Keratinocyte (primary cell): ENCODE measurements at regions not wholly inside any gene's neighbourhood (a gene's known extent, or its start where the extent isn't known, plus 50 kb on each side); places are given as distances from the start of the nearest gene placed in this dataset.

ENCODE experiments used
- DNase-seq: peaks from one replicate; pipeline ENCODE4 v3.0.0-alpha.2; 2011; ENCODE audit warnings: low read depth, missing footprints, low spot score
- FAIRE-seq: peaks from 2 replicates; lab custom pipeline; 2011; peaks lifted over from hg19 to GRCh38; lab: Jason Lieb, UNC
- H2AFZ ChIP-seq: 2 replicates; pipeline ENCODE4 v1.6.0; 2012; ENCODE audit warnings: low read length, control low read depth, inconsistent platforms; ENCODE audit not compliant: control insufficient read depth
- H3K27ac ChIP-seq: 2 replicates; pipeline ENCODE4 v1.5.1; 2011; ENCODE audit warnings: low read length; ENCODE audit not compliant: control insufficient read depth, insufficient read depth
- H3K27me3 ChIP-seq: 3 replicates; pipeline ENCODE4 v1.6.0; 2011; ENCODE audit warnings: low read length; ENCODE audit not compliant: control insufficient read depth, insufficient read depth; ENCODE audit errors: extremely low read depth
- H3K36me3 ChIP-seq, 2 experiments: 2 replicates in 1 of 2; 3 replicates in 1 of 2; pipeline ENCODE4 v1.5.1; 2011; ENCODE audit warnings: low read length in 2 of 2, mild to moderate bottlenecking in 1 of 2; ENCODE audit not compliant: control insufficient read depth in 2 of 2, insufficient read depth in 2 of 2; ENCODE audit errors: extremely low read depth in 1 of 2
- H3K4me1 ChIP-seq: 3 replicates; pipeline ENCODE4 v1.5.1; 2011; ENCODE audit warnings: low read length; ENCODE audit not compliant: control insufficient read depth, insufficient read depth; ENCODE audit errors: extremely low read depth
- H3K4me2 ChIP-seq: 3 replicates; pipeline ENCODE4 v1.6.0; 2011; ENCODE audit warnings: low read depth, low read length; ENCODE audit not compliant: control insufficient read depth, insufficient read depth; ENCODE audit errors: extremely low read depth
- H3K4me3 ChIP-seq, 3 experiments: fragments of 200-600 bp in 1 of 3; sonication (generic) in 1 of 3; 2 replicates in 2 of 3; 3 replicates in 1 of 3; pipeline ENCODE4 v1.5.1; 2011 to 2016; ENCODE audit warnings: low read length in 3 of 3, mild to moderate bottlenecking in 3 of 3, control low read depth in 2 of 3, inconsistent platforms in 1 of 3, low read depth in 1 of 3, mixed read lengths in 1 of 3, mixed run types in 1 of 3, moderate library complexity in 1 of 3; ENCODE audit not compliant: control insufficient read depth in 2 of 3, insufficient read depth in 2 of 3; ENCODE audit errors: extremely low read depth in 1 of 3
- H3K79me2 ChIP-seq: 2 replicates; pipeline ENCODE4 v1.6.0; 2012; ENCODE audit warnings: low read length; ENCODE audit not compliant: control insufficient read depth, insufficient read depth
- H3K9ac ChIP-seq: 3 replicates; pipeline ENCODE4 v1.6.0; 2011; ENCODE audit warnings: low read length; ENCODE audit not compliant: control insufficient read depth, insufficient read depth; ENCODE audit errors: extremely low read depth
- H3K9me1 ChIP-seq: 3 replicates; pipeline ENCODE4 v1.6.0; 2011; ENCODE audit warnings: low read length; ENCODE audit not compliant: control insufficient read depth, insufficient read depth; ENCODE audit errors: extremely low read depth
- H3K9me3 ChIP-seq: 2 replicates; pipeline ENCODE4 v1.5.1; 2012; ENCODE audit warnings: low read depth, low read length; ENCODE audit not compliant: control insufficient read depth
- H4K20me1 ChIP-seq: 3 replicates; pipeline ENCODE4 v1.6.0; 2011; ENCODE audit warnings: low read length; ENCODE audit not compliant: control insufficient read depth, insufficient read depth; ENCODE audit errors: extremely low read depth
- EZH2 ChIP-seq: IDR thresholded peaks from one replicate; pipeline ENCODE4 v1.6.1; 2012; ENCODE audit warnings: inconsistent platforms, mild to moderate bottlenecking, low read length, moderate library complexity
- dilution Hi-C: fragments of 300-500 bp; cut with MboI; formaldehyde crosslinking; loops from one replicate; pipeline ENCODE4 v1.7.0; 2020; ENCODE audit warnings: low sequenced_read_pairs; ENCODE audit not compliant: extremely low pct_ligation_motif_present
- TF ChIP-seq, protein P1 (sequence below), 3 experiments: IDR thresholded peaks in 1 of 3; conservative IDR thresholded peaks in 1 of 3; optimal IDR thresholded peaks in 1 of 3; 2 replicates in 2 of 3; 3 replicates in 1 of 3; pipeline versions ENCODE3 to v1.5.1; 2011; ENCODE audit warnings: low read length in 3 of 3, mild to moderate bottlenecking in 3 of 3, moderate library complexity in 2 of 3, control low read depth in 1 of 3, inconsistent platforms in 1 of 3; ENCODE audit not compliant: insufficient read depth in 2 of 3; ENCODE audit errors: extremely low read depth in 1 of 3

DNA sequence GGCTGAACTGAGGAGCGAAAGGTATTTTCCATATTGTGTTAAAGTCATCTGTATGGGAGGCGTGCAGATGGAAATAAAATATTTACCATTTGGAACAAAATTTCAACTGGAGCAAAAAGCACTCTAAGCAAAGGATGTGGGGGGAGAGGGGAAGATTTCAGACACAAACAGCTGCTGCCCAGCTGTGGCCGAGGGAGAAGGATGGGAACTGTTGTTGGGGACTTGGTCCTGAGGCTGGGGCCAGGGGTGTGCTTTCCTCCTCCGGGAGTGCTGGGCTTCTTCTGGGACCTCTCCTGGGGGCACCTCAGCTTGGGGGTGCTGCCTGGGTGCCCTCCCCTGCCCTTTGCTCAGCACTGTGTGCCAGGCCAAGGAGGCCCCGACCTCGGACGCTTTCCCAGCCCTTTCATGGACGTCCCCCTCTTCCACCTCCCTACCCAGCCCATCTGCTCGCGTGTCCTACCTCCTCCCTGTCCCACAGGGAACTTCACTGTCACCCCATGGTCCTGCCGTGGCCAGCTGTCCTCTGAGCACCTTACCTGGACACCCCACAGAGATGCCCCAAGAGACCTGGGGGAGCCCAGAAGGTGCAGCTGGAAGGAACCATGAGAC is 101.9 kb upstream of the COL5A1 start:
- Histone ChIP-seq H3K9me3 (no peaks in the 10 kb centered on the region), H3K79me2 (no peaks in the 10 kb centered on the region), H4K20me1 (no peaks in the 10 kb centered on the region), H3K27ac (no peak overlapping the region), H3K9me1 (no peaks in the 10 kb centered on the region), H3K4me2 (no peak overlapping the region), H3K36me3 (no peaks in the 10 kb centered on the region), H3K9ac (no peak overlapping the region), H3K4me3 (no peak overlapping the region), H3K4me1 (no peaks in the 10 kb centered on the region), H2AFZ (no peak overlapping the region), H3K27me3 (peaks cover 32% of the 10 kb centered on the region)
- dilution Hi-C loops: no loop called here
- TF ChIP-seq, protein P1, sequence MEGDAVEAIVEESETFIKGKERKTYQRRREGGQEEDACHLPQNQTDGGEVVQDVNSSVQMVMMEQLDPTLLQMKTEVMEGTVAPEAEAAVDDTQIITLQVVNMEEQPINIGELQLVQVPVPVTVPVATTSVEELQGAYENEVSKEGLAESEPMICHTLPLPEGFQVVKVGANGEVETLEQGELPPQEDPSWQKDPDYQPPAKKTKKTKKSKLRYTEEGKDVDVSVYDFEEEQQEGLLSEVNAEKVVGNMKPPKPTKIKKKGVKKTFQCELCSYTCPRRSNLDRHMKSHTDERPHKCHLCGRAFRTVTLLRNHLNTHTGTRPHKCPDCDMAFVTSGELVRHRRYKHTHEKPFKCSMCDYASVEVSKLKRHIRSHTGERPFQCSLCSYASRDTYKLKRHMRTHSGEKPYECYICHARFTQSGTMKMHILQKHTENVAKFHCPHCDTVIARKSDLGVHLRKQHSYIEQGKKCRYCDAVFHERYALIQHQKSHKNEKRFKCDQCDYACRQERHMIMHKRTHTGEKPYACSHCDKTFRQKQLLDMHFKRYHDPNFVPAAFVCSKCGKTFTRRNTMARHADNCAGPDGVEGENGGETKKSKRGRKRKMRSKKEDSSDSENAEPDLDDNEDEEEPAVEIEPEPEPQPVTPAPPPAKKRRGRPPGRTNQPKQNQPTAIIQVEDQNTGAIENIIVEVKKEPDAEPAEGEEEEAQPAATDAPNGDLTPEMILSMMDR (optimal IDR thresholded peaks at IDR 0.05 in 1 of 3, IDR thresholded peaks at IDR 0.05 in 1 of 3, conservative IDR thresholded peaks at IDR 0.05 in 1 of 3; ENCODE audit: extremely low read depth in 1 of 3, insufficient read depth in 2 of 3, low read length in 3 of 3): no peak
- no peak for TF ChIP-seq EZH2
- DNase-seq: no peak
- no peak for FAIRE-seq

DNA sequence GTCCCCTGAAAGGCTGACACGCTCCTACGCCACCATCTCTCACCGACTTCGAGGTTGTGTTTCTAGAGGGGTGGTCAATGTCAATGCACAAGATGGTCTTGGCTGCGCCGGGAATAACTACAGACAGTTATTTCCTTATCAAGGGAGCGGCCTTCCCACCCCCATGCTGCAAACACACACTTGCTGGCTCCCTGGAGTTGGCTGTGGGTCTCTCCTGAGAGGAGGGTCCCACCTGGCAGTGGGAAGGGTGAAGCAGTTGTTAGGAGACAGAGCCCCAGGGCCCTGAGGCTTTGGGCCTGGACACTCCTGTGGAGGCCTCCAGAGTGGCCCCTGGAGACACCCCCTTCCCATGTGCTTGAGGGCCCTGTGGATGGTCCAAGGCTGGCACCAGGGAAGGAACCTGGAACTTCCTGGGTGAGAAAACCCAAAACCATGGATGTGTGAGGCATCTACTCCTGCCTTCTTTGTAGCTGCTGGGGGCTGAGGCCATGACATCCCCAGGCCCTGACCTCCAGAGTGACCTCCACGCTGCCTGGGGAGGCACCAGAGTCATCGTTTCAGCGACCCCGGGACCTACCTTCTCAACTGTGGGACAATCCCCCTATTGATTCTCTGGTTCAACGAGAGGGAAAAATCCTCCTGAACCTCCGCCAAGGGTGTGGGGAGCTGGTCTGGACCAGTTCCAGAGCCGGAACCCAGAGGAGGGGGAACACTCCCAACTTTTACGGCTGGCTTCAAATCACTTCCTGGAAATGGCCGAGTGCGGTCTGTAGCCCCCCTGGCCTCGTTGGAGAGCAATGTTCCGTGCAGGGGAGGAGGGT is 101.1 kb upstream of the COL5A1 start:
- DNase-seq (no peak), FAIRE-seq (no peak)
- Histone ChIP-seq H3K27ac (no peak overlapping the region), H3K9me3 (no peaks in the 10 kb centered on the region), H3K36me3 (no peaks in the 10 kb centered on the region), H3K9me1 (no peaks in the 10 kb centered on the region), H3K4me3 (no peak overlapping the region), H3K4me1 (no peaks in the 10 kb centered on the region), H3K4me2 (no peak overlapping the region), H4K20me1 (no peaks in the 10 kb centered on the region), H3K79me2 (no peaks in the 10 kb centered on the region), H3K9ac (no peak overlapping the region), H2AFZ (no peak overlapping the region), H3K27me3 (peaks cover 35% of the 10 kb centered on the region)
- no peak for TF ChIP-seq EZH2
- TF ChIP-seq, protein P1 (optimal IDR thresholded peaks at IDR 0.05 in 1 of 3, IDR thresholded peaks at IDR 0.05 in 1 of 3, conservative IDR thresholded peaks at IDR 0.05 in 1 of 3; ENCODE audit: extremely low read depth in 1 of 3, insufficient read depth in 2 of 3, low read length in 3 of 3): no peak
- dilution Hi-C loops: no loop called here
